ENCODE measurements at regions not wholly inside any gene's neighbourhood (a gene's known extent, or its start where the extent isn't known, plus 50 kb on each side); places are given as distances from the start of the nearest gene placed in this dataset.
"Not testable (repeated sequence)": the region's sequence is repeated elsewhere in the genome, so short reads cannot be mapped to it uniquely, and the experiment has no call there.

DNA sequence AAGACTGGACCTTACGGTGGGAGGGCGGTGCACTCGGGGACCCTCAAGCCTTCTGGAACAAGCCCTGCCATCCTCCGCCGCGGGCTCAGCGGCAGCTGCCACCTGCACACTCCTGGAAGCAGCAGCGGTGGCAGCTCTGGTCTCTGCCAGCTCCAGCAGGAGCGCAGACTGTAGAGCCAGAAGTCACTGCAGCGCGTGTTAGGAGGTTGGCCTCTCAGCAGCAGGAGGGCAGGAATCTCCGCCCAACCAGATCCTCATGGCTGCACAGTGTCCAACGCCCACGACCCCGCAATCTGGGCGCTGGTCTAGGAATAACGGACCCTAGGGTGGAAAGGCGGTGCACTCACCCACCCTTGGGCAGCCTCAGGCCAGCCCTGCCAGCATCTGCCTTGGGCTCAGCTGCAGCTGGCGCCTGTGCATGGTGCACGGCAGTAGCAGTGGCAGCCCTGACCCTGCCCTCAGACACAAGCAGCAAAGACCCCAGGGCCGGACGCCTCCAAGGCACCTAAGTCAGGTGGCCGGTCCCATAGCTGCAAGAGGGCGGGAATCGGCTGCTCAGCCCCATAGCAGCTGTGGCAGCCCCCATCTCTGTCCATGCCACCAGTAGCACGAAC is 88.7 kb downstream of the POTEG start:
- not testable (repeated sequence) for H3K27ac Mint-ChIP-seq (ENCODE audit: unreplicated experiment); H3K36me3 Mint-ChIP-seq (ENCODE audit: unreplicated experiment); DNase-seq (ENCODE audit: extremely low spot score, unreplicated experiment); H3K9me3 Mint-ChIP-seq (ENCODE audit: unreplicated experiment); H3K4me3 Mint-ChIP-seq (ENCODE audit: unreplicated experiment); H3K27me3 Mint-ChIP-seq (ENCODE audit: unreplicated experiment); H3K4me1 Mint-ChIP-seq (ENCODE audit: unreplicated experiment)

- not testable (repeated sequence) for H3K4me1 Mint-ChIP-seq (ENCODE audit: unreplicated experiment); H3K36me3 Mint-ChIP-seq (ENCODE audit: unreplicated experiment); H3K9me3 Mint-ChIP-seq (ENCODE audit: unreplicated experiment); H3K27me3 Mint-ChIP-seq (ENCODE audit: unreplicated experiment); H3K4me3 Mint-ChIP-seq (ENCODE audit: unreplicated experiment); H3K27ac Mint-ChIP-seq (ENCODE audit: unreplicated experiment)
- DNase-seq (ENCODE audit: extremely low spot score, unreplicated experiment), result peak; percentile 84
Measured at GRCh38 chr14:19346074-19346480, 88.1 kb downstream of the POTEG start.

DNA sequence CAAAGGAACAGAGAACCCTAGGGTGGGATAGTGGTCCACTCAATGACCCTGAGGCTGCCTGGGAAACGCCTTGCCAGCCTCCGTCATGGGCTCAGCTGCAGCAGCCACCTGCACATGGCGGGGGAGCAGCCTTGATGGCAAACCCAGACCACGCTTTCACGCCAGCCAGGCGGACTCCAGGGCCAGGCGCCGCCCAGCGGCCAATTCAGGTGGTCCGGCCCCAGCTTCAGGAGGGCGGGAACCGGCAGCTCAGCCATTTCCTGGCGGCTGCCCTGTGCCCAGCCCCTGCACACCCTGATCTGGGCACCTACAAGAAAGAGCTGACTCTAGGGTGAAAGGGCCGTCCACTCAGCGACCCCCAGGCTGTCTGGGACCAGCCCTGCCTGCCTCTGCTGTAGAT is 87.5 kb downstream of the POTEG start:
- not testable (repeated sequence) for H3K36me3 Mint-ChIP-seq (ENCODE audit: unreplicated experiment); H3K4me1 Mint-ChIP-seq (ENCODE audit: unreplicated experiment); H3K27me3 Mint-ChIP-seq (ENCODE audit: unreplicated experiment); H3K27ac Mint-ChIP-seq (ENCODE audit: unreplicated experiment); H3K4me3 Mint-ChIP-seq (ENCODE audit: unreplicated experiment); DNase-seq (ENCODE audit: extremely low spot score, unreplicated experiment); H3K9me3 Mint-ChIP-seq (ENCODE audit: unreplicated experiment)

- H3K4me1 Mint-ChIP-seq (ENCODE audit: unreplicated experiment); H3K27me3 Mint-ChIP-seq (ENCODE audit: unreplicated experiment); H3K9me3 Mint-ChIP-seq (ENCODE audit: unreplicated experiment); H3K27ac Mint-ChIP-seq (ENCODE audit: unreplicated experiment); H3K36me3 Mint-ChIP-seq (ENCODE audit: unreplicated experiment); H3K4me3 Mint-ChIP-seq (ENCODE audit: unreplicated experiment): not testable (repeated sequence)
- DNase-seq (ENCODE audit: extremely low spot score, unreplicated experiment), result peak; percentile 77
Measured at GRCh38 chr14:19347112-19347511, 87.0 kb downstream of the POTEG start.

Data from osteocyte (in vitro differentiated cells).